ENCODE measurements at regions not wholly inside any gene's neighbourhood (a gene's known extent, or its start where the extent isn't known, plus 50 kb on each side); places are given as distances from the start of the nearest gene placed in this dataset.

DNA sequence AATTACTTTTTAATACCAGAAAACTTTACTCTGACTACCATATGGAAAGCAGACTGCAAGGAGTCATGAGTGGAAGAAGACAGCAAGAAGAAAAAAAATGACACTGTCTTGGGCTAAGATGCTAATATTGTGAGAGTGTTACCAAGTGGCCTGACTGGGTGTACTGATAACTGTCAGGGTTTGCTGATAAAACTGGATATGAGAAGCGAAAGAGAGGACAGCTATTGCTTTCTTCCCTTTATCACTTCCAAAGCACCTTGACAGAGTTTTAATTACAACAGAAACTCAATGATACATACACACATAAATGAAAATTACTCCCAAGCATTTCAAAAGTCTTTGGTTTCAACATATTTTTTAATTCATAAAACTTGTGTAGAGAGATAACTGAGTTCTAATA, 368.5 kb downstream of the ZEB2 start:
- H3K36me3 ChIP-seq (ENCODE audit: insufficient read depth, low read length): no peaks in the 10 kb centered on the region
- H3K27me3 ChIP-seq (ENCODE audit: control insufficient read depth, insufficient read depth, low read length): no peaks in the 10 kb centered on the region
- no peak overlapping the region for H3K4me2 ChIP-seq (ENCODE audit: low read length)
- H3K9me3 ChIP-seq (replicated peaks; ENCODE audit: low read length): no peaks in the 10 kb centered on the region
- no peak overlapping the region for H3K4me3 ChIP-seq (ENCODE audit: low read length)
- peaks cover 19% of the 10 kb centered on the region for H3K4me1 ChIP-seq (ENCODE audit: control insufficient read depth, insufficient read depth, low read length)
- H3K9ac ChIP-seq (ENCODE audit: low read depth, low read length): no peak overlapping the region

DNA sequence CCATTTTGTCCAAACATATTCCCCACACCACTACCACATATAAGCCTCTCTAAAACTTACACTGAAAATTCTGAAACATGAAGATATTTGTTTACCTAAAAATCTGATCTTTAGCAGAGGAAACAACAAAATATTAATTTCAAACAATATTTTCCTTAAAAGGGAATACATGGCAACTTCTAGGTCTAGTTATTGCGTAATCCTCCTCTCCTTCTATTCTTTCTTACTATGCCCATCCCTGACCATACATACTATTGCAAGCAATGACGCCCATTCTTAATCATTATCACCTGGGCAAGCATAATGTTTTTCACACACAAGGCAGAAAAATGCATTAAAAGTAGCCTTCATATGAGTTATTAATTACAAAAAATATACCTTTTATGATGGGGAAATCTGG, 372.6 kb downstream of the ZEB2 start:
- H3K4me3 ChIP-seq (ENCODE audit: low read length): no peak overlapping the region
- no peaks in the 10 kb centered on the region for H3K36me3 ChIP-seq (ENCODE audit: insufficient read depth, low read length)
- no peaks in the 10 kb centered on the region for H3K9me3 ChIP-seq (replicated peaks; ENCODE audit: low read length)
- no peaks in the 10 kb centered on the region for H3K27me3 ChIP-seq (ENCODE audit: control insufficient read depth, insufficient read depth, low read length)
- H3K4me1 ChIP-seq (ENCODE audit: control insufficient read depth, insufficient read depth, low read length): no peaks in the 10 kb centered on the region
- no peak overlapping the region for H3K4me2 ChIP-seq (ENCODE audit: low read length)
- H3K9ac ChIP-seq (ENCODE audit: low read depth, low read length): no peak overlapping the region

- Histone ChIP-seq H3K9me3 (replicated peaks; ENCODE audit: low read length) (no peaks in the 10 kb centered on the region), H3K4me2 (ENCODE audit: low read length) (no peak overlapping the region), H3K9ac (ENCODE audit: low read depth, low read length) (no peak overlapping the region), H3K27me3 (ENCODE audit: control insufficient read depth, insufficient read depth, low read length) (no peaks in the 10 kb centered on the region), H3K4me1 (ENCODE audit: control insufficient read depth, insufficient read depth, low read length) (no peaks in the 10 kb centered on the region), H3K36me3 (ENCODE audit: insufficient read depth, low read length) (no peaks in the 10 kb centered on the region), H3K4me3 (ENCODE audit: low read length) (no peak overlapping the region)
These were observed 373.0 kb downstream of the ZEB2 start for GRCh38 chr2:144146876-144147275.

DNA sequence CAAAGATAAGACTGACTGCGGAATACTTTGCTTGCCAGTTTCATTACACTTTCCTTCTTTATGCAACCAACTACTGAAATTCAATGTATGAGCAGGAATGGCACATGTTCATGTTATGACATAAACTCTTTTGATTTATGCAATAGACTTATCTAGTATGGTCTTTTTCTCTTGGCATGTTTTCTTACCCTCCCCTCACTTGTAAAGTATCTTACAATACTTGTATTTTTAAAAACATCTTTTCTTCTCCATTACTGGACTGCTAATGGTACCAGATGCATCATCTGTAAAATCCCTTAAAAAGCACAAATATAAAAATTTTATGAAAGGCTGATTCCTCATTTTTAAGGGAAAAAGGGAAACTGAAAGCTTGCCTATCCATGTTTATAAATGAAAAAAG, 373.8 kb downstream of the ZEB2 start:
- Histone ChIP-seq H3K9ac (ENCODE audit: low read depth, low read length) (no peak overlapping the region), H3K9me3 (replicated peaks; ENCODE audit: low read length) (no peaks in the 10 kb centered on the region), H3K4me3 (ENCODE audit: low read length) (no peak overlapping the region), H3K27me3 (ENCODE audit: control insufficient read depth, insufficient read depth, low read length) (no peaks in the 10 kb centered on the region), H3K4me1 (ENCODE audit: control insufficient read depth, insufficient read depth, low read length) (peaks cover under 1% of the 10 kb centered on the region), H3K36me3 (ENCODE audit: insufficient read depth, low read length) (no peaks in the 10 kb centered on the region), H3K4me2 (ENCODE audit: low read length) (no peak overlapping the region)

DNA sequence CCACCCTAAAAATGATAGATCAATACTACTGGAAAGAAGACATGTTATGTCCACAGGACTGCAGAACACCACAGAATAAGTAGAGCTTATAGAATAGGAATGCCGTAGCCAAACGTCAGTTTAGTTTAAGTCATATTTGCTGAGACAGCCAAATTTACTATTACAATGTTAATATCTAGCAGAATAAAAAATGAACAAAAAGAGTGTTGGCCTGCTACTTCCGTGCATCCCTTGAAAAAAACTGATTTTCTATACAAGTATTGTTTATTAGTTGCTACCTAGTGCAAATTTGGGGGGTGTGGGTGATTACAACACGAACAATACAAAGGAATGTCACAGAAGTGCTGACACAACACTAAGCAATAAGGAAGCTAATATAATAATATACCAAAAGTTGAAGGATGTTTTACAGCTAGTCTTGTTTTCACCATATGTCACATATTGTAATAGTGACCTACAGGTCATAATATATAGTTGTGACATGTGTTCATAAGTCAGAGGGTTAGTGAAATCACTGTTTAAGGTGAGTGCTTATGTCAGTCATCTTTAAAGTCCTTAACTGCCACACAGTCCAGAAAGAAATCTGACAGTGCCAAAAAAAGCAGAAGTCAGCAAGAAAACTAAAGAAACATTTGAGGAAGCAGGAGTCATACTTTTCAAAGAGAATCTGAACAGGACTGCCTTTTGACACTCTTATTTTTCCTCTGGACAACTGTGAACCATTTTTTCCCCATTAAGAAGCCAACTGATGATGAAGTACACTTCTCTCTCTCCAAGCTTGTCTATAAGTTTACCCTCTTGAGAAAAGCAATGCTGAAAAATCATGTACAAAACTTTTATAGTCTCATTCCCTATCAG, 376.4 kb downstream of the ZEB2 start:
- H3K4me1 ChIP-seq (ENCODE audit: control insufficient read depth, insufficient read depth, low read length): peaks cover 6% of the 10 kb centered on the region
- no peaks in the 10 kb centered on the region for H3K36me3 ChIP-seq (ENCODE audit: insufficient read depth, low read length)
- H3K9ac ChIP-seq (ENCODE audit: low read depth, low read length): no peak overlapping the region

DNA sequence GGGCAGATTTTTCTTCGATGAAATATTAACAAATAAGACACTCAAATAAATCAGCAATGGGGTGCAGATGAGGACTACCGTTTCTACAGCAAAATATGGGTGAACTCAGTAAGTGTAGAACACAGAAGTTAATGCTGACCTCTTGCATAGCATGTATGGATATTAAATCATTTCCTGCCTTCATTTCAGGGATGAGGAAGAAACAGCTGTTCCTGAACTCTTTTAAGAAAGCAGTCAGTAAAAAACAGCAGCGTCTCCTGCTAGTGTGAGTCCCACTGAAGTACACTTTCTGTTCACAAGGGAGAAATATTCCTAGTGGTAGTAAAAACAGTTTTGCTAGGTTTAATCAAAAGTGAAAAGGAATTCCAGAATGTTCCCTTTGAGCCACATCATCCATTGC, 379.0 kb downstream of the ZEB2 start:
- H3K9me3 ChIP-seq (replicated peaks; ENCODE audit: low read length): no peaks in the 10 kb centered on the region
- no peak overlapping the region for H3K4me2 ChIP-seq (ENCODE audit: low read length)
- no peaks in the 10 kb centered on the region for H3K36me3 ChIP-seq (ENCODE audit: insufficient read depth, low read length)
- H3K4me1 ChIP-seq (ENCODE audit: control insufficient read depth, insufficient read depth, low read length): peaks cover 16% of the 10 kb centered on the region
- no peak overlapping the region for H3K4me3 ChIP-seq (ENCODE audit: low read length)
- no peak overlapping the region for H3K9ac ChIP-seq (ENCODE audit: low read depth, low read length)
- no peaks in the 10 kb centered on the region for H3K27me3 ChIP-seq (ENCODE audit: control insufficient read depth, insufficient read depth, low read length)

More for the DNA sequence above, 376.4 kb downstream of the ZEB2 start:
- no peak overlapping the region for H3K4me3 ChIP-seq (ENCODE audit: low read length)
- H3K27me3 ChIP-seq (ENCODE audit: control insufficient read depth, insufficient read depth, low read length): no peaks in the 10 kb centered on the region
- no peak overlapping the region for H3K4me2 ChIP-seq (ENCODE audit: low read length)
- H3K9me3 ChIP-seq (replicated peaks; ENCODE audit: low read length): no peaks in the 10 kb centered on the region

- Histone ChIP-seq H3K36me3 (ENCODE audit: insufficient read depth, low read length) (no peaks in the 10 kb centered on the region), H3K9me3 (replicated peaks; ENCODE audit: low read length) (no peaks in the 10 kb centered on the region), H3K4me3 (ENCODE audit: low read length) (no peak overlapping the region), H3K4me2 (ENCODE audit: low read length) (no peak overlapping the region), H3K27me3 (ENCODE audit: control insufficient read depth, insufficient read depth, low read length) (no peaks in the 10 kb centered on the region), H3K4me1 (ENCODE audit: control insufficient read depth, insufficient read depth, low read length) (peaks cover 16% of the 10 kb centered on the region), H3K9ac (ENCODE audit: low read depth, low read length) (peak overlapping the region; percentile 54)
These were observed 382.1 kb downstream of the ZEB2 start for GRCh38 chr2:144137705-144138428.

DNA sequence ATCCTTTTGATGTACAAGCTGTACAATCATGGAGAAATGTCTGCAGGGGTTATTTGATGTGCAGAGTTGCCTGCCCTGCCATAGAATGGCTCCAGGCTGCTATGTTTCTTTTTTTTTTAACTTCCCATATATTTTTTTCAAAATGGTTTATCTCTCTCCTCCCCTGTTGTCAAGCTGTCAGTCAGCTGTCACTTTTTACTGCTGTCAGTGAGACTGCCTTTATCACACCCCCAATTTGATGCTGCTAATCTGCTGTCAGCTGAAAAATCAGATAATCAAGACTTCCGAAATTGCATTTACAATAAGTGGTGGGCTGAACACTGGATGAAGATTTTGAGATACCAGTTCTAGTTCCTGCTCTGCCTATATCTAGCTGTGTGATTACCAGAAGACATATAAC, 382.6 kb downstream of the ZEB2 start:
- Histone ChIP-seq H3K4me3 (ENCODE audit: low read length) (no peak overlapping the region), H3K4me2 (ENCODE audit: low read length) (no peak overlapping the region), H3K27me3 (ENCODE audit: control insufficient read depth, insufficient read depth, low read length) (no peaks in the 10 kb centered on the region), H3K9me3 (replicated peaks; ENCODE audit: low read length) (no peaks in the 10 kb centered on the region), H3K9ac (ENCODE audit: low read depth, low read length) (peak overlapping the region; percentile 54), H3K36me3 (ENCODE audit: insufficient read depth, low read length) (no peaks in the 10 kb centered on the region), H3K4me1 (ENCODE audit: control insufficient read depth, insufficient read depth, low read length) (peaks cover 22% of the 10 kb centered on the region)

DNA sequence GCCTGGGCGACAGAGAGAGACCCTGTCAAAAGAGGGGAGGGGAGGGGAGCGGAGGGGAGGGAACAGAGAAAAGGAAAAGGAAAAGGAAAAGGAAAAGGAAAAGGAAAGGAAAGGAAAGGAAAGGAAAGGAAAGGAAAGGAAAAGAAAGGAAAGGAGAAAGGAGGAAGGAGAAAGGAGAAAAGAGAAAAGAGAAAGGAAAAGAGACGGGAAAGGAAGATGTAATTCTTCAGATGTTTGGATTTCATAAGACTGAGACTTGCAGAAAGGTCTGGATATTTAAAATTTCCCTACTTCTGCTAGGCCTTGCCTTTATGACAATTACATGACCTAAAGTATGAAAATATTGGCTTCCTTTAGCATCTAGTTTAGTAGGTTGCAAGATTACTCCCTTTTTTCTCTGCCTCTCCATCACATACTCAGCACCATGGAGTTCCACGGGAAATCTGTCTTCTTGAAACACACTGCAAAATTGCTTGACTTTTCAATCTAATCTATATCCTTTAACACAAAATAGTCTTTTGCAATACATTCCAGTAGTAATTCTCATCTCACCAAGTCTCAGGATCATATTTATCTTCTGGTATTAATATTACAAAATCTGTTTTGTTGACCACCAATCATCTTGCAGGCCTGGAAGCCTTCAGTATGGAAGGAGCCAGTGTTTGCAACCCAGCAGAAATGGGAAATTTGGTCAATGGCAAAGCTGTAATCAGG, 383.5 kb downstream of the ZEB2 start:
- Histone ChIP-seq H3K9ac (ENCODE audit: low read depth, low read length) (no peak overlapping the region), H3K27me3 (ENCODE audit: control insufficient read depth, insufficient read depth, low read length) (no peaks in the 10 kb centered on the region), H3K9me3 (replicated peaks; ENCODE audit: low read length) (no peaks in the 10 kb centered on the region), H3K36me3 (ENCODE audit: insufficient read depth, low read length) (no peaks in the 10 kb centered on the region), H3K4me2 (ENCODE audit: low read length) (no peak overlapping the region), H3K4me1 (ENCODE audit: control insufficient read depth, insufficient read depth, low read length) (peaks cover 30% of the 10 kb centered on the region), H3K4me3 (ENCODE audit: low read length) (no peak overlapping the region)

- Histone ChIP-seq H3K9ac (ENCODE audit: low read depth, low read length) (peak overlapping the region; percentile 14), H3K4me2 (ENCODE audit: low read length) (no peak overlapping the region), H3K4me1 (ENCODE audit: control insufficient read depth, insufficient read depth, low read length) (peaks cover 36% of the 10 kb centered on the region), H3K36me3 (ENCODE audit: insufficient read depth, low read length) (no peaks in the 10 kb centered on the region), H3K9me3 (replicated peaks; ENCODE audit: low read length) (no peaks in the 10 kb centered on the region), H3K27me3 (ENCODE audit: control insufficient read depth, insufficient read depth, low read length) (no peaks in the 10 kb centered on the region), H3K4me3 (ENCODE audit: low read length) (no peak overlapping the region)
These were observed 385.8 kb downstream of the ZEB2 start for GRCh38 chr2:144133936-144134665.

GRCh38 chr2:144132357-144132756, 387.6 kb downstream of the ZEB2 start:
- Histone ChIP-seq H3K4me1 (ENCODE audit: control insufficient read depth, insufficient read depth, low read length) (peaks cover 24% of the 10 kb centered on the region), H3K9ac (ENCODE audit: low read depth, low read length) (peak overlapping the region; percentile 7), H3K4me3 (ENCODE audit: low read length) (no peak overlapping the region)

More at GRCh38 chr2:144132357-144132756, 387.6 kb downstream of the ZEB2 start:
- Histone ChIP-seq H3K9me3 (replicated peaks; ENCODE audit: low read length) (no peaks in the 10 kb centered on the region), H3K36me3 (ENCODE audit: insufficient read depth, low read length) (no peaks in the 10 kb centered on the region), H3K27me3 (ENCODE audit: control insufficient read depth, insufficient read depth, low read length) (no peaks in the 10 kb centered on the region), H3K4me2 (ENCODE audit: low read length) (peak overlapping the region; percentile 17)

Measured in skeletal muscle satellite cell (primary cell).